Vagina (tissue), 2 donors: ENCODE measurements at regions not wholly inside any gene's neighbourhood (a gene's known extent, or its start where the extent isn't known, plus 50 kb on each side); places are given as distances from the start of the nearest gene placed in this dataset.

Experiments used
- POLR2A ChIP-seq, 2 donors: fragments of 450-650 bp; IDR thresholded peaks; one replicate each; pipeline ENCODE4 v1.6.1; 2017; ENCODE audit warnings: antibody characterized with exemption in 2 of 2, mild to moderate bottlenecking in 2 of 2, moderate library complexity in 2 of 2
- POLR2AphosphoS5 ChIP-seq, 2 donors: sonication (generic); formaldehyde crosslinking; IDR thresholded peaks; one replicate each; pipeline ENCODE4 v1.9.0; 2017; ENCODE audit warnings: antibody characterized with exemption in 2 of 2, mild to moderate bottlenecking in 2 of 2, low read depth in 1 of 2; ENCODE audit not compliant: insufficient read depth in 1 of 2
- TF ChIP-seq, protein P1 (sequence below), 3 experiments: fragments of 450-650 bp in 2 of 3; fragments of 200-600 bp in 1 of 3; sonication (generic) in 1 of 3; IDR thresholded peaks; one replicate each; pipeline ENCODE4 v1.5.1; 2017 to 2019; ENCODE audit warnings: antibody characterized with exemption in 3 of 3, mild to moderate bottlenecking in 2 of 3, moderate library complexity in 2 of 3

DNA sequence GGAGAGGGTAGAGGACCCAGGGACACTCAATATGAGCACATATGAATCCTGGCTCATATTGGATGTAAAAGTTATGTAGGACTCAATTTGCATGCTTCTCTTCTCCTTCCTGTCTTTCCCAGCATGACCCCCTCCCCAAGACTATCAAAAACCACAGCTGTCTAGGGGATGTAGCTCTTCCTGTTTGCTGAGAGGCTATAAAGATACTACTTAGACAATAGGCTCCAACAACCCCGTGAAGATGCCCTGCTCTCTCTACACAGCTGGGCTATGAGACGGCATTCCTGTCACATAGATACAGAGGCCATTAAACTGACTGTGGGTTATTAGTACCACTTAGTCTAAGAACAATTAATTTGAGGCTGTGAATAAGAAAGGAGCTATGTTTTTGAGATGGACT, 56.5 kb upstream of the PCSK1 start:
- TF ChIP-seq, protein P1, sequence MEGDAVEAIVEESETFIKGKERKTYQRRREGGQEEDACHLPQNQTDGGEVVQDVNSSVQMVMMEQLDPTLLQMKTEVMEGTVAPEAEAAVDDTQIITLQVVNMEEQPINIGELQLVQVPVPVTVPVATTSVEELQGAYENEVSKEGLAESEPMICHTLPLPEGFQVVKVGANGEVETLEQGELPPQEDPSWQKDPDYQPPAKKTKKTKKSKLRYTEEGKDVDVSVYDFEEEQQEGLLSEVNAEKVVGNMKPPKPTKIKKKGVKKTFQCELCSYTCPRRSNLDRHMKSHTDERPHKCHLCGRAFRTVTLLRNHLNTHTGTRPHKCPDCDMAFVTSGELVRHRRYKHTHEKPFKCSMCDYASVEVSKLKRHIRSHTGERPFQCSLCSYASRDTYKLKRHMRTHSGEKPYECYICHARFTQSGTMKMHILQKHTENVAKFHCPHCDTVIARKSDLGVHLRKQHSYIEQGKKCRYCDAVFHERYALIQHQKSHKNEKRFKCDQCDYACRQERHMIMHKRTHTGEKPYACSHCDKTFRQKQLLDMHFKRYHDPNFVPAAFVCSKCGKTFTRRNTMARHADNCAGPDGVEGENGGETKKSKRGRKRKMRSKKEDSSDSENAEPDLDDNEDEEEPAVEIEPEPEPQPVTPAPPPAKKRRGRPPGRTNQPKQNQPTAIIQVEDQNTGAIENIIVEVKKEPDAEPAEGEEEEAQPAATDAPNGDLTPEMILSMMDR (IDR thresholded peaks at IDR 0.05) = no peak
- no peak for TF ChIP-seq POLR2A (IDR thresholded peaks at IDR 0.05)
- no peak for TF ChIP-seq POLR2AphosphoS5 (IDR thresholded peaks at IDR 0.05; ENCODE audit: insufficient read depth in 1 of 2, low read depth in 1 of 2)
